H1 (cell line): ENCODE measurements at regions not wholly inside any gene's neighbourhood (a gene's known extent, or its start where the extent isn't known, plus 50 kb on each side); places are given as distances from the start of the nearest gene placed in this dataset.

ENCODE experiments used
- CHD1 ChIP-seq: IDR thresholded peaks from 2 replicates; pipeline ENCODE4 v1.6.1; 2012; ENCODE audit warnings: low read depth, low read length, improper control_type of control experiment
- POU5F1 ChIP-seq: IDR thresholded peaks from 2 replicates; pipeline ENCODE4 v1.6.1; 2011; ENCODE audit warnings: low read depth, mild to moderate bottlenecking, low read length, moderate library complexity
- SP4 ChIP-seq: IDR thresholded peaks from 2 replicates; pipeline ENCODE4 v1.6.1; 2012; ENCODE audit warnings: low read length, inconsistent platforms
- SUZ12 ChIP-seq: fragments of 200-600 bp; sonication (generic); IDR thresholded peaks from 2 replicates; pipeline ENCODE4 v1.6.1; 2012; ENCODE audit warnings: mild to moderate bottlenecking, inconsistent platforms, low read length, moderate library complexity, mixed read lengths

DNA sequence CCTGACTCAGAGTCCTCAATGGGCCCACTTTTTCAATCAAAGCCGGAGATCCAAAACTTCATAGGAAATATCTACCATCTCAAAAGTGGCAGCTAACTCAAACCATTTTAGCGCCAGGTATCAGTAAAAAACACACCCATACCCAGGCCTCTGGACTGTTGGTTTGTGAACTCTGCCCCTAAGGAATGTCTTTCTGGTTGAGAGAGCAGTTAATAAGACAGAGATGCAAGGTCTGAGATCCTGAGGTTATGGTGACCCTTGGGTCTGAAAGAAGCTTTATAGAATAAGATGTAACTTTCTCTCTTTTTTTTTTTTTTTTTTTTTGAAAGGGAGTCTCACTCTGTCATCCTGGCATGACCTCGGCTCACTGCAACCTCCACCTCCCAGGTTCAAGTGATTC lies 350.5 kb downstream of the SOX9 start (continued):
- TF ChIP-seq SP4 = no peak
- TF ChIP-seq SUZ12 = no peak
- no peak for TF ChIP-seq CHD1
- no peak for TF ChIP-seq POU5F1
